Vagina (tissue), 2 donors: ENCODE measurements at regions not wholly inside any gene's neighbourhood (a gene's known extent, or its start where the extent isn't known, plus 50 kb on each side); places are given as distances from the start of the nearest gene placed in this dataset.

ENCODE experiments used
- POLR2A ChIP-seq, 2 donors: fragments of 450-650 bp; IDR thresholded peaks; one replicate each; pipeline ENCODE4 v1.6.1; 2017; ENCODE audit warnings: antibody characterized with exemption in 2 of 2, mild to moderate bottlenecking in 2 of 2, moderate library complexity in 2 of 2
- POLR2AphosphoS5 ChIP-seq, 2 donors: sonication (generic); formaldehyde crosslinking; IDR thresholded peaks; one replicate each; pipeline ENCODE4 v1.9.0; 2017; ENCODE audit warnings: antibody characterized with exemption in 2 of 2, mild to moderate bottlenecking in 2 of 2, low read depth in 1 of 2; ENCODE audit not compliant: insufficient read depth in 1 of 2
- TF ChIP-seq, protein P1 (sequence below), 3 experiments: fragments of 450-650 bp in 2 of 3; fragments of 200-600 bp in 1 of 3; sonication (generic) in 1 of 3; IDR thresholded peaks; one replicate each; pipeline ENCODE4 v1.5.1; 2017 to 2019; ENCODE audit warnings: antibody characterized with exemption in 3 of 3, mild to moderate bottlenecking in 2 of 3, moderate library complexity in 2 of 3

DNA sequence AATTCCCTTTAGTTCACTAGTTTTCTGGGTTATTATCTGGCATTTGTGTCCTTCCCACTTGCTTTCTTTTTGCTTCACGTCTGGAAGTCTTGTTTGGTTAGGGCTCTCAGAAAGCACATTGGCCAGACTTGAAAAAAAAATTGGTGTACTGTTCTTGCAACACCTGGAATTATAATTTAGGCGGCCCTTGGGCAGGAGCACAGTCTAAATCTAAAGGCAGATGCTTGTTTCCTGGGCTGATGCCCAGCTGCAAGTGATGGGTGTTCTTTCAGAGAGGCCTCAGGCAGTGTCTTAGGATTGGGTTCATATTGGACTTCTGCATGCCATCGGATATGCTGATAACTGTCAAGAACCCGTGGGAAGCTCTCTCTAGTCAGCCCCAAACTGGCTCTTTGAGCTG lies 521.5 kb downstream of the PDCD6IP start:
- TF ChIP-seq, protein P1, sequence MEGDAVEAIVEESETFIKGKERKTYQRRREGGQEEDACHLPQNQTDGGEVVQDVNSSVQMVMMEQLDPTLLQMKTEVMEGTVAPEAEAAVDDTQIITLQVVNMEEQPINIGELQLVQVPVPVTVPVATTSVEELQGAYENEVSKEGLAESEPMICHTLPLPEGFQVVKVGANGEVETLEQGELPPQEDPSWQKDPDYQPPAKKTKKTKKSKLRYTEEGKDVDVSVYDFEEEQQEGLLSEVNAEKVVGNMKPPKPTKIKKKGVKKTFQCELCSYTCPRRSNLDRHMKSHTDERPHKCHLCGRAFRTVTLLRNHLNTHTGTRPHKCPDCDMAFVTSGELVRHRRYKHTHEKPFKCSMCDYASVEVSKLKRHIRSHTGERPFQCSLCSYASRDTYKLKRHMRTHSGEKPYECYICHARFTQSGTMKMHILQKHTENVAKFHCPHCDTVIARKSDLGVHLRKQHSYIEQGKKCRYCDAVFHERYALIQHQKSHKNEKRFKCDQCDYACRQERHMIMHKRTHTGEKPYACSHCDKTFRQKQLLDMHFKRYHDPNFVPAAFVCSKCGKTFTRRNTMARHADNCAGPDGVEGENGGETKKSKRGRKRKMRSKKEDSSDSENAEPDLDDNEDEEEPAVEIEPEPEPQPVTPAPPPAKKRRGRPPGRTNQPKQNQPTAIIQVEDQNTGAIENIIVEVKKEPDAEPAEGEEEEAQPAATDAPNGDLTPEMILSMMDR (IDR thresholded peaks at IDR 0.05) = no peak
- TF ChIP-seq POLR2A (IDR thresholded peaks at IDR 0.05) (no peak), POLR2AphosphoS5 (IDR thresholded peaks at IDR 0.05; ENCODE audit: insufficient read depth in 1 of 2, low read depth in 1 of 2) (no peak)
